Tongue (tissue), 1 donor: ENCODE measurements at regions not wholly inside any gene's neighbourhood (a gene's known extent, or its start where the extent isn't known, plus 50 kb on each side); places are given as distances from the start of the nearest gene placed in this dataset.
"Not testable (repeated sequence)": the region's sequence is repeated elsewhere in the genome, so short reads cannot be mapped to it uniquely, and the experiment has no call there.

Experiments used
- DNase-seq: peaks from one replicate; pipeline ENCODE4 v3.0.0-alpha.2; 2015

- DNase-seq, result no peak
Measured at GRCh38 chr2:212913640-212914306, 237.6 kb downstream of the IKZF2 start.

GRCh38 chr2:212912445-212913103 lies 238.8 kb downstream of the IKZF2 start:
- DNase-seq, result peak; percentile 20

- no peak for DNase-seq
Measured at GRCh38 chr2:212911011-212911410, 240.4 kb downstream of the IKZF2 start.

GRCh38 chr2:212908682-212909435 lies 242.6 kb downstream of the IKZF2 start:
- no peak for DNase-seq

GRCh38 chr2:212908031-212908430 lies 243.4 kb downstream of the IKZF2 start:
- no peak for DNase-seq

GRCh38 chr2:212906620-212907019 lies 244.8 kb downstream of the IKZF2 start:
- DNase-seq, result no peak

GRCh38 chr2:212905640-212906201 lies 245.7 kb downstream of the IKZF2 start:
- peak; percentile 13 for DNase-seq

- DNase-seq, result no peak
Measured at GRCh38 chr2:212904646-212905045, 246.8 kb downstream of the IKZF2 start.

GRCh38 chr2:212903413-212903812 lies 248.0 kb downstream of the IKZF2 start:
- DNase-seq, result no peak

GRCh38 chr2:212902421-212902820 lies 249.0 kb downstream of the IKZF2 start:
- no peak for DNase-seq

GRCh38 chr2:212901604-212902275 lies 249.7 kb downstream of the IKZF2 start:
- no peak for DNase-seq

- no peak for DNase-seq
Measured at GRCh38 chr2:212900715-212901114, 250.7 kb downstream of the IKZF2 start.

- no peak for DNase-seq
Measured at GRCh38 chr2:212898011-212898410, 253.4 kb downstream of the IKZF2 start.

GRCh38 chr2:212897296-212897695 lies 254.1 kb downstream of the IKZF2 start:
- no peak for DNase-seq

- DNase-seq, result no peak
Measured at GRCh38 chr2:212894026-212894425, 257.4 kb downstream of the IKZF2 start.

- DNase-seq, result peak; percentile 45
Measured at GRCh38 chr2:212893216-212893615, 258.2 kb downstream of the IKZF2 start.

GRCh38 chr2:212892193-212892592 lies 259.2 kb downstream of the IKZF2 start:
- peak; percentile 32 for DNase-seq

GRCh38 chr2:212891580-212891979 lies 259.8 kb downstream of the IKZF2 start:
- DNase-seq, result no peak

- no peak for DNase-seq
Measured at GRCh38 chr2:212882626-212883025, 268.8 kb downstream of the IKZF2 start.

GRCh38 chr2:212876556-212876955 lies 274.9 kb downstream of the IKZF2 start:
- DNase-seq, result not testable (repeated sequence)

- DNase-seq, result not testable (repeated sequence)
Measured at GRCh38 chr2:212875950-212876349, 275.5 kb downstream of the IKZF2 start.

- DNase-seq, result no peak
Measured at GRCh38 chr2:212873256-212873655, 278.2 kb downstream of the IKZF2 start.
